ENCODE measurements at regions not wholly inside any gene's neighbourhood (a gene's known extent, or its start where the extent isn't known, plus 50 kb on each side); places are given as distances from the start of the nearest gene placed in this dataset.

GRCh38 chrY:7746781-7747180, 835.2 kb upstream of the AMELY start:
- DNase-seq (ENCODE audit: low read depth): no peak
- TF ChIP-seq CTCF (conservative IDR thresholded peaks at IDR 0.05; ENCODE audit: low read depth, low read length): no peak
- no peak overlapping the region for H3K4me3 ChIP-seq (ENCODE audit: low read depth, low read length)

GRCh38 chrY:7745581-7745901, 834.0 kb upstream of the AMELY start:
- DNase-seq (ENCODE audit: low read depth): no peak
- no peak overlapping the region for H3K4me3 ChIP-seq (ENCODE audit: low read depth, low read length)
- TF ChIP-seq CTCF (conservative IDR thresholded peaks at IDR 0.05; ENCODE audit: low read depth, low read length): no peak

- peak; percentile 37 for TF ChIP-seq CTCF (conservative IDR thresholded peaks at IDR 0.05; ENCODE audit: low read depth, low read length)
- H3K4me3 ChIP-seq (ENCODE audit: low read depth, low read length): no peak overlapping the region
- DNase-seq (ENCODE audit: low read depth): peak; percentile 27
These were observed 833.4 kb upstream of the AMELY start for GRCh38 chrY:7744691-7745580.

- no peak overlapping the region for H3K4me3 ChIP-seq (ENCODE audit: low read depth, low read length)
- peak; percentile 11 for DNase-seq (ENCODE audit: low read depth)
- no peak for TF ChIP-seq CTCF (conservative IDR thresholded peaks at IDR 0.05; ENCODE audit: low read depth, low read length)
These were observed 825.4 kb upstream of the AMELY start for GRCh38 chrY:7736847-7737365.

- no peak overlapping the region for H3K4me3 ChIP-seq (ENCODE audit: low read depth, low read length)
- no peak for DNase-seq (ENCODE audit: low read depth)
- no peak for TF ChIP-seq CTCF (conservative IDR thresholded peaks at IDR 0.05; ENCODE audit: low read depth, low read length)
These were observed 820.1 kb upstream of the AMELY start for GRCh38 chrY:7731651-7732050.

- no peak overlapping the region for H3K4me3 ChIP-seq (ENCODE audit: low read depth, low read length)
- no peak for DNase-seq (ENCODE audit: low read depth)
- TF ChIP-seq CTCF (conservative IDR thresholded peaks at IDR 0.05; ENCODE audit: low read depth, low read length): no peak
These were observed 819.1 kb upstream of the AMELY start for GRCh38 chrY:7730664-7731063.

- no peak for TF ChIP-seq CTCF (conservative IDR thresholded peaks at IDR 0.05; ENCODE audit: low read depth, low read length)
- no peak overlapping the region for H3K4me3 ChIP-seq (ENCODE audit: low read depth, low read length)
- DNase-seq (ENCODE audit: low read depth): no peak
These were observed 818.5 kb upstream of the AMELY start for GRCh38 chrY:7730071-7730470.
